Right lobe of liver (tissue), 4 donors: ENCODE measurements at regions not wholly inside any gene's neighbourhood (a gene's known extent, or its start where the extent isn't known, plus 50 kb on each side); places are given as distances from the start of the nearest gene placed in this dataset.

Experiments used
- CTCF ChIP-seq, 4 donors: fragments of 200-600 bp in 3 of 4; fragments of 450-650 bp in 1 of 4; IDR thresholded peaks; one replicate each; pipeline versions ENCODE4 v1.5.1 to v1.8.0; 2016 to 2022; ENCODE audit warnings: antibody characterized with exemption in 4 of 4, mild to moderate bottlenecking in 2 of 4
- POLR2A ChIP-seq: fragments of 450-650 bp; IDR thresholded peaks from one replicate; pipeline ENCODE4 v1.6.1; 2017; ENCODE audit warnings: antibody characterized with exemption, mild to moderate bottlenecking
- donor health status: DM: no; HTN: no; CAD: no.
- donor health status: DM: no; HTN: no; CAD: no.
- donor health status: DM: no; HTN: yes; CAD: no.

DNA sequence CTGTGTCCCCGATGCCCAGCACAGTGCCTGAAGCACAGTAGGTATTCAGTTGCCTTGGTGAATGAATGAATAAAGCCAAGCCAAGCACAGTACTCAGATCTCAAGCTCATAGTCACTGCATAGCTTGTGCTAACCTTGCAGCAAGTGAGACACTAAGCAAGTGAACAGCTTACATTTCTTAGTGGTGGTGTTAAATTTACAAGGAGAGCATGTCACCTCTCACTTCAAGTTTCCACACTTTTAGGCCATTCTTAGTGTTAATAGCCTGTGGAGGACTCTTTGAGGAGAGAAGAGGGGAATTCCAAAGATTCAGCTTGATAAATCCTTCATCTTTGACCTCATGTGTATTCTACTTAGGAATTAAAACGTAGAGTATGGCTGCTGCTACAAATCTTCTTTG, 104.7 kb downstream of the C9orf152 start:
- no peak for TF ChIP-seq CTCF (IDR thresholded peaks at IDR 0.05)
- no peak for TF ChIP-seq POLR2A
